ENCODE measurements at regions not wholly inside any gene's neighbourhood (a gene's known extent, or its start where the extent isn't known, plus 50 kb on each side); places are given as distances from the start of the nearest gene placed in this dataset.

DNA sequence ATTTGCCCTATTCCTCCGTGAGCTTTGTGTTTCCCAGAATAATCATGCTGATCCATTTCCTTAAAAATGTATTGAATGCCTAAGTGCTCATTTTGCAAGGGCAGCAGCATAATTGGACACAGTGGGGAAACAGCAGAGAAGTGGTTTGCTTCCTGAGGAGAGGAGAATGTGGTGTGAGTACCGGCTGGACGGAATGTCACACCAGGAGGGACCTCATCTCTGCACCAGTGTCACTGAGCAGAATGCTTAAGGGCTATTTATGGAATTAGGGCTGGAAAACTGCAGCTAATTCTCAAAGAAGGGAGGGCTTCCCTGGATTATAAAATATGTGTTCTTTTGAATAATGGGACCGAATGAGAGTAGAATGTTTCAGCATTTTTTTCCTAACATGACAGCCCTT, 1100.6 kb upstream of the RBFOX1 start:
- TF ChIP-seq, protein P1, sequence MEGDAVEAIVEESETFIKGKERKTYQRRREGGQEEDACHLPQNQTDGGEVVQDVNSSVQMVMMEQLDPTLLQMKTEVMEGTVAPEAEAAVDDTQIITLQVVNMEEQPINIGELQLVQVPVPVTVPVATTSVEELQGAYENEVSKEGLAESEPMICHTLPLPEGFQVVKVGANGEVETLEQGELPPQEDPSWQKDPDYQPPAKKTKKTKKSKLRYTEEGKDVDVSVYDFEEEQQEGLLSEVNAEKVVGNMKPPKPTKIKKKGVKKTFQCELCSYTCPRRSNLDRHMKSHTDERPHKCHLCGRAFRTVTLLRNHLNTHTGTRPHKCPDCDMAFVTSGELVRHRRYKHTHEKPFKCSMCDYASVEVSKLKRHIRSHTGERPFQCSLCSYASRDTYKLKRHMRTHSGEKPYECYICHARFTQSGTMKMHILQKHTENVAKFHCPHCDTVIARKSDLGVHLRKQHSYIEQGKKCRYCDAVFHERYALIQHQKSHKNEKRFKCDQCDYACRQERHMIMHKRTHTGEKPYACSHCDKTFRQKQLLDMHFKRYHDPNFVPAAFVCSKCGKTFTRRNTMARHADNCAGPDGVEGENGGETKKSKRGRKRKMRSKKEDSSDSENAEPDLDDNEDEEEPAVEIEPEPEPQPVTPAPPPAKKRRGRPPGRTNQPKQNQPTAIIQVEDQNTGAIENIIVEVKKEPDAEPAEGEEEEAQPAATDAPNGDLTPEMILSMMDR (conservative IDR thresholded peaks at IDR 0.05; ENCODE audit: low read depth, low read length): no peak
- TF ChIP-seq RFX5 (IDR thresholded peaks at IDR 0.05; ENCODE audit: low read depth, low read length): no peak
- no peak for TF ChIP-seq POLR2A (IDR thresholded peaks at IDR 0.05; ENCODE audit: low read depth, low read length)
- TF ChIP-seq RCOR1 (IDR thresholded peaks at IDR 0.05; ENCODE audit: insufficient replicate concordance, low read length): no peak
- TF ChIP-seq MXI1 (IDR thresholded peaks at IDR 0.05; ENCODE audit: borderline replicate concordance, low read depth, low read length): no peak
- no peak for TF ChIP-seq CHD1 (IDR thresholded peaks at IDR 0.05; ENCODE audit: low read depth, low read length)
- TF ChIP-seq, protein P2, sequence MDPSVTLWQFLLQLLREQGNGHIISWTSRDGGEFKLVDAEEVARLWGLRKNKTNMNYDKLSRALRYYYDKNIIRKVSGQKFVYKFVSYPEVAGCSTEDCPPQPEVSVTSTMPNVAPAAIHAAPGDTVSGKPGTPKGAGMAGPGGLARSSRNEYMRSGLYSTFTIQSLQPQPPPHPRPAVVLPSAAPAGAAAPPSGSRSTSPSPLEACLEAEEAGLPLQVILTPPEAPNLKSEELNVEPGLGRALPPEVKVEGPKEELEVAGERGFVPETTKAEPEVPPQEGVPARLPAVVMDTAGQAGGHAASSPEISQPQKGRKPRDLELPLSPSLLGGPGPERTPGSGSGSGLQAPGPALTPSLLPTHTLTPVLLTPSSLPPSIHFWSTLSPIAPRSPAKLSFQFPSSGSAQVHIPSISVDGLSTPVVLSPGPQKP (IDR thresholded peaks at IDR 0.05; ENCODE audit: borderline replicate concordance, low read depth, low read length): no peak
- TF ChIP-seq SMC3 (IDR thresholded peaks at IDR 0.05; ENCODE audit: low read depth, low read length): no peak
- TF ChIP-seq RAD21 (IDR thresholded peaks at IDR 0.05; ENCODE audit: low read length): no peak
- no peak for TF ChIP-seq CEBPB (IDR thresholded peaks at IDR 0.05; ENCODE audit: low read depth, low read length)
- TF ChIP-seq, protein P3, sequence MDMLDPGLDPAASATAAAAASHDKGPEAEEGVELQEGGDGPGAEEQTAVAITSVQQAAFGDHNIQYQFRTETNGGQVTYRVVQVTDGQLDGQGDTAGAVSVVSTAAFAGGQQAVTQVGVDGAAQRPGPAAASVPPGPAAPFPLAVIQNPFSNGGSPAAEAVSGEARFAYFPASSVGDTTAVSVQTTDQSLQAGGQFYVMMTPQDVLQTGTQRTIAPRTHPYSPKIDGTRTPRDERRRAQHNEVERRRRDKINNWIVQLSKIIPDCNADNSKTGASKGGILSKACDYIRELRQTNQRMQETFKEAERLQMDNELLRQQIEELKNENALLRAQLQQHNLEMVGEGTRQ (IDR thresholded peaks at IDR 0.05; ENCODE audit: low read depth, low read length): no peak
